Suprapubic skin (tissue), 3 donors: ENCODE measurements at regions not wholly inside any gene's neighbourhood (a gene's known extent, or its start where the extent isn't known, plus 50 kb on each side); places are given as distances from the start of the nearest gene placed in this dataset.

ENCODE experiments used
- POLR2A ChIP-seq, 2 donors: fragments of 450-650 bp; IDR thresholded peaks; one replicate each; pipeline ENCODE4 v1.6.1; 2017; ENCODE audit warnings: antibody characterized with exemption in 2 of 2, mild to moderate bottlenecking in 2 of 2, moderate library complexity in 2 of 2
- TF ChIP-seq, protein P1 (sequence below), 2 donors: fragments of 200-600 bp in 1 of 2; fragments of 450-650 bp in 1 of 2; sonication (generic) in 1 of 2; IDR thresholded peaks; one replicate each; pipeline ENCODE4 v1.5.1; 2016 to 2019; ENCODE audit warnings: antibody characterized with exemption in 2 of 2, mild to moderate bottlenecking in 1 of 2, moderate library complexity in 1 of 2

DNA sequence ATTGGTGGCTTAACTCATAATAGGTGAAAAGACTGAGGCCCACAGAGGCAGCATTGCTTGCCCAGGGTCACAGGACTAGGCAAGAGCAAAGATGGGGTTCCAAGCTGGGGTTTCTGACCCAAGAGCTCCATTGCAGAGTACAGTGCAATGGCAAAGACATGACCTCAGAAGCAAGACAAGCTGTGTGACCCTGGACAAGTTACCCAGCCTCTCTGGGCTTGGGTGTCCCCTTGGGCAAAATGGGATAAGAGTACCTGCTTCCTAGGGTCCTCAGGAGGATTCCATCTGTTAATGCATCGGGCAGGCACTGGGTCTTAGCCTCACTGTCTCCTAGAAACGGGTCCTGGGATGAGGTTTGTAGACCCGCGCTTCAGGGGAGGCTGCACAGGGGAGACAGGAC is 111.6 kb upstream of the NCOR2 start:
- TF ChIP-seq, protein P1, sequence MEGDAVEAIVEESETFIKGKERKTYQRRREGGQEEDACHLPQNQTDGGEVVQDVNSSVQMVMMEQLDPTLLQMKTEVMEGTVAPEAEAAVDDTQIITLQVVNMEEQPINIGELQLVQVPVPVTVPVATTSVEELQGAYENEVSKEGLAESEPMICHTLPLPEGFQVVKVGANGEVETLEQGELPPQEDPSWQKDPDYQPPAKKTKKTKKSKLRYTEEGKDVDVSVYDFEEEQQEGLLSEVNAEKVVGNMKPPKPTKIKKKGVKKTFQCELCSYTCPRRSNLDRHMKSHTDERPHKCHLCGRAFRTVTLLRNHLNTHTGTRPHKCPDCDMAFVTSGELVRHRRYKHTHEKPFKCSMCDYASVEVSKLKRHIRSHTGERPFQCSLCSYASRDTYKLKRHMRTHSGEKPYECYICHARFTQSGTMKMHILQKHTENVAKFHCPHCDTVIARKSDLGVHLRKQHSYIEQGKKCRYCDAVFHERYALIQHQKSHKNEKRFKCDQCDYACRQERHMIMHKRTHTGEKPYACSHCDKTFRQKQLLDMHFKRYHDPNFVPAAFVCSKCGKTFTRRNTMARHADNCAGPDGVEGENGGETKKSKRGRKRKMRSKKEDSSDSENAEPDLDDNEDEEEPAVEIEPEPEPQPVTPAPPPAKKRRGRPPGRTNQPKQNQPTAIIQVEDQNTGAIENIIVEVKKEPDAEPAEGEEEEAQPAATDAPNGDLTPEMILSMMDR (IDR thresholded peaks at IDR 0.05): no peak
- no peak for TF ChIP-seq POLR2A (IDR thresholded peaks at IDR 0.05)
